ENCODE measurements at regions not wholly inside any gene's neighbourhood (a gene's known extent, or its start where the extent isn't known, plus 50 kb on each side); places are given as distances from the start of the nearest gene placed in this dataset.

DNA sequence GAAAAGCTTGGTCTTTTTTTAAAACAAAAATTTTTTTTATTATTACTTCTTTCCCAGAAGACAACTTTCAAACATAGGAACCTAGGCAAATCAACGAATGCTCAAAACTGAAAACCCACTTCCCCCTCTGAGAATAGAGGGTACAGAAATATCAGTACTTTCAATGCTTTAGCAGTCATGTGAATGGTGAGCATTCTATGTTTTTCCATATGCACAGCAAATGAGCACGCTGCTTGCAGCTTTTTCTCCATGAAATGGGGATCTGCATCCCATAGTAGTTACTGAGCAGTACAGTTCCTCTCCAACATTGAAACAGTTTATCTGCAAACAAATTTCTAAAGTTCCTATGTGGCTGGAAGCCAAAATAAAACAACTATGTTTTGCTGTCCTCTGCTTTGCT is 108.4 kb upstream of the BMP2K start:
- TF ChIP-seq CTCF (IDR thresholded peaks at IDR 0.05) (no peak), ZFX (IDR thresholded peaks at IDR 0.05; ENCODE audit: borderline replicate concordance) (no peak)

Measured in 22Rv1 (cell line).